ENCODE measurements at regions not wholly inside any gene's neighbourhood (a gene's known extent, or its start where the extent isn't known, plus 50 kb on each side); places are given as distances from the start of the nearest gene placed in this dataset.

DNA sequence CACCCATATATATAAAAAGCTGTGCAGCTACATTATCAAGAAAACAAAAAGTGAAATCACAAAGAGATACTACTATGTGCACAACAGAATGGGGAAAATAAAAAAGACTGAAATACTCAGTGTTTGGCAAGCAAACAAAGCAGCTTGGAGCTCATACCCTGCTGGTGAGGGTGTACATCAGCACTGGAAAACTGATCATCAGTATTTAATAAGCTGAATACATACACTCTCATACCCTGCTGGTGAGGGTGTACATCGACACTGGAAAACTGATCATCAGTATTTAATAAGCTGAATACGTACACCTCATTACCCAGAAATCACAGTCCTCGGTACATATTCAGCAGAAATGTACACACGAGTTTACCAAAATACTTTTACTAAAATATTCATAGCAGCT lies 220.8 kb downstream of the SPP2 start:
- TF ChIP-seq, protein P1, sequence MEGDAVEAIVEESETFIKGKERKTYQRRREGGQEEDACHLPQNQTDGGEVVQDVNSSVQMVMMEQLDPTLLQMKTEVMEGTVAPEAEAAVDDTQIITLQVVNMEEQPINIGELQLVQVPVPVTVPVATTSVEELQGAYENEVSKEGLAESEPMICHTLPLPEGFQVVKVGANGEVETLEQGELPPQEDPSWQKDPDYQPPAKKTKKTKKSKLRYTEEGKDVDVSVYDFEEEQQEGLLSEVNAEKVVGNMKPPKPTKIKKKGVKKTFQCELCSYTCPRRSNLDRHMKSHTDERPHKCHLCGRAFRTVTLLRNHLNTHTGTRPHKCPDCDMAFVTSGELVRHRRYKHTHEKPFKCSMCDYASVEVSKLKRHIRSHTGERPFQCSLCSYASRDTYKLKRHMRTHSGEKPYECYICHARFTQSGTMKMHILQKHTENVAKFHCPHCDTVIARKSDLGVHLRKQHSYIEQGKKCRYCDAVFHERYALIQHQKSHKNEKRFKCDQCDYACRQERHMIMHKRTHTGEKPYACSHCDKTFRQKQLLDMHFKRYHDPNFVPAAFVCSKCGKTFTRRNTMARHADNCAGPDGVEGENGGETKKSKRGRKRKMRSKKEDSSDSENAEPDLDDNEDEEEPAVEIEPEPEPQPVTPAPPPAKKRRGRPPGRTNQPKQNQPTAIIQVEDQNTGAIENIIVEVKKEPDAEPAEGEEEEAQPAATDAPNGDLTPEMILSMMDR (IDR thresholded peaks at IDR 0.05): no peak
- no peak for TF ChIP-seq POLR2A (IDR thresholded peaks at IDR 0.05)
